Frontal cortex (tissue), 3 donors: ENCODE measurements at regions not wholly inside any gene's neighbourhood (a gene's known extent, or its start where the extent isn't known, plus 50 kb on each side); places are given as distances from the start of the nearest gene placed in this dataset.
"Not testable (repeated sequence)": the region's sequence is repeated elsewhere in the genome, so short reads cannot be mapped to it uniquely, and the experiment has no call there.

Experiments used
- DNase-seq, 2 donors: peaks; one replicate each; pipeline ENCODE4 v3.0.0; 2012; ENCODE audit warnings: low spot score in 2 of 2
- FAIRE-seq: peaks from 2 replicates; lab custom pipeline; 2012; peaks lifted over from hg19 to GRCh38; lab: Jason Lieb, UNC
- donor health status: control.
- donor health status: control.
- donor health status: control.

DNA sequence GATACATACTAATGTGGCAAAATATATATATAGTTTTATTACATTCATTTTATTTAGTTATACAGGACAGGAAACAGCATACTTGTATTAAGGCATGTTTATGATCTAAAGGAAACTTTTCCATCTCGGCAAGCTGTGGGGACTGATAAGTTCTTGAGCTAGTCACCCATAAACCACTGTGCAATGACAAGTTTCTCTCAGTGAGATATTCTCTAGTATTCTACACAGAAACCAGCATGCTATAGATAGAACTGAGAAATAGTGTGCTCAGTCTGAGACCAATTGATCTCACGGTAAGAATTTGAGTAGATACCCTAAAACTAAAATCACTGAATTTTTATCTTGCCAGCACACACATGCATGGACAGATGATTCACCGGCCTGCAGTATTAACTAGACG lies 717.6 kb upstream of the NOVA1 start:
- FAIRE-seq (no peak), DNase-seq (no peak)

DNA sequence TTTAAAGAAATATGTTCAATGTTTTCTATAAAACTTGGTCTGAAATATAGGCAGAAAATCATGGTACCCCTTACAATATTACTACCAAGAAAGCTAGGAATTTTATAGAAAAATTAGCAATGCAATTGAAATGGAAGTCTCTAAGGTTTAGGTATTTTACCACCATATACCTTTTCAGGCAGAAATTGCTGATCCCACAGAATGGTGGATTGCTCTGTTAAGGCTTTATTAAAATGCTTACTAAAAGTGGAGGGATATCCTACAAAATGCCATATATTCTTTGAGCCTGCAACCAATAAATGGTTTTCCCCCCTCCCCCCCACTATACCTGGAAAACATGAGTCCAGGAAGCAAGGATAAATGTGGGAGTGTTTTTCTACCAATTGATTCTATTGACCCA lies 718.1 kb upstream of the NOVA1 start:
- no peak for DNase-seq
- FAIRE-seq = no peak

DNA sequence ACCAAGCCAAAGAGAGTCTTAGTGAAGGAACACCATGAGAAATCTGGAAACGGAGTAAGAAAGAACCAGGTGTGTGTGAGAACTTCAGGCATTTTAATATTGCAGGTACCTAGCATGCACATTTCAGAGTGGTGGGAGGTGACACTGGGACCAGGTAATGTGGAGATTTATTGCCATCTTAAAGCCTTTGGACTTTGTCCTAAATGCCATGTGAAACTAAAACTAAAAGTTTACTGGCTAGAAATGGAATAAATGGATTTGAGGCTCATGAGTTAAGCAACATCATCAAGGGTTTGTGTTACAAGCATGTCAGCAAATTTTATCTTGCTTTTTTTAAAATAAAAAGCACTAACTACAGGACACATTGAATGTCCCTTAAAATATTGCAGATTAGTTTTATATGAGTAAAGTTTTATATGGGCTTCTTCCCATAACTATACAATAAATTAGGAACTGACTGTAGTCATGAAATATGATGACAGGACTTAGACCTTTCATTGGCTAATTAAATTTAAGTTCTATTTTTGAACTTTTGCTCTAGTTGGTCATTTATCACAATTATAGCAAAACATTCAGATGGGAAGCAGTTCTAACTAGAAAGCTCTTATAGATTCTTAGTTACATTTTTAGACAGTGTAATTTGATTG lies 721.1 kb upstream of the NOVA1 start:
- DNase-seq (no peak), FAIRE-seq (no peak)

DNA sequence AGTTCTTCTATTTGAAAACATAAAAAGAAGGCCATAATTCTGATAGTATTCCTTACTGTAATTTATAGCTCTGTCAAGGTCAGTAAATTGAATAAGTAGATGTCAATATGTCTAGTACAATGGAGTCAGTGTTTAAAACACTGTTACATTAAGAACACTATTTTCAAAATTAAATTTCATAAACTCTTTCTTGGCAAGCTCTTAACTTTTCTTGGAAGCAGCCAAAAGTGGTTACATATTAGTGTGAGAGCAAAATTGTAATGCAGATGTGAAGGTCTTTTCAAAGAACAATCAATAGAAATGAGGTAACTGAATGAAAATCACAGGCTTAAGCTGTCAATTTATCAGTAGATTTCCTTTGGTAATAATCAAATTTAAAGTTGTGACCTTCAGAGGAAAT lies 722.4 kb upstream of the NOVA1 start:
- FAIRE-seq = no peak
- no peak for DNase-seq

DNA sequence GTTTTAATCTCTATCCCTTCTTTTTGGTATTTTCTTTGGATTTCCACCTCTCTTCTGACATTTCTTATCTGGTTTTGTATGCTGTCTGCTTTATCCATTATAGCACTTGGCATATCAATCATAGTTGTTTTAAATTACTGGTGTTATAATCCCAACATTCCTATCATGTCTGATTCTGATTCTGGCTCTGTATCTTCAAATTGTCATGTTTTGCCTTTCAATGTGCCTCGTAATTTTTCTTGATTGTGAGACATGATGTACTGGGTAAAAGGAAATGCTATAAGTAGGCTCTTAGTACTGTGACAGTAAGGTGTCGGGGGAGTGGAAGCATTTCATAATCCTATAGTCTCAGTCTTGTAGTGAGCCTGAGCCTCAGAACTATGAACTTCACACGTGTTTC lies 729.3 kb upstream of the NOVA1 start:
- FAIRE-seq (no peak), DNase-seq (no peak)

DNA sequence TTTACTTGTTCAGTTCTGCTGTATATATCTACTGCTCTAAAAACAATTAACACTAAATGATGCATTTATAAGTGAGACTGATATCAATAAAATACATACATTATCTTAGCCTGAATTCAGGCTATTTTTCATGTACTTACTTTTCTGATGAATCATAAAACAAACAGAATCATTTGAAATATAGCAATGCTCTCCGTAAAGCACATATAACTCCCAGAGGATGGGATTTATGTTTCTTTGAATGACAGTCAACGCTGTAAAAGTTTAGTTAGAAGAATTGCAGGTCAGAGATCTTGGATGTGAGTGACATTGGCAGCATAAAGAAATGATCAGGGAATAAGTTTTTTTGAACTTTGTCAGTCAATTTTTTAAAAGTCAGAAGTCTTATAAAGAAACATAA lies 740.2 kb upstream of the NOVA1 start:
- no peak for FAIRE-seq

DNA sequence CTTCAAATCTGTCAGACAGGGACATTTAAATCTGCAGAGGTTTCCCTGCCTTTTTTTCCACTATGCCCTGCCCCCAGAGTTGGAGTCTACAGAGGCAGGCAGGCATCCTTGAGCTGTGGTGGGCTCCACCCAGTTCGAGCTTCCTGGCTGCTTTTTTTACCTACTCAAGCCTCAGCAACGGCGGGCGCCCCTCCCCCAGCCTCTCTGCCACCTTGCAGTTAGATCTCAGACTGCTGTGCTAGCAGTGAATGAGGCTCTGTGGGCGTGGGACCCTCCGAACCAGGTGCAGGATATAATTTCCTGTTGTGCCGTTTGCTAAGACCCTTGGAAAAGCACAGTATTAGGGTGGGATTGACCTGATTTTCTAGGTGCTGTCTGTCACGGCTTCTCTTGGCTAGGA lies 765.2 kb upstream of the NOVA1 start:
- FAIRE-seq, DNase-seq: not testable (repeated sequence)

More for the DNA sequence above, 740.2 kb upstream of the NOVA1 start:
- DNase-seq = no peak

DNA sequence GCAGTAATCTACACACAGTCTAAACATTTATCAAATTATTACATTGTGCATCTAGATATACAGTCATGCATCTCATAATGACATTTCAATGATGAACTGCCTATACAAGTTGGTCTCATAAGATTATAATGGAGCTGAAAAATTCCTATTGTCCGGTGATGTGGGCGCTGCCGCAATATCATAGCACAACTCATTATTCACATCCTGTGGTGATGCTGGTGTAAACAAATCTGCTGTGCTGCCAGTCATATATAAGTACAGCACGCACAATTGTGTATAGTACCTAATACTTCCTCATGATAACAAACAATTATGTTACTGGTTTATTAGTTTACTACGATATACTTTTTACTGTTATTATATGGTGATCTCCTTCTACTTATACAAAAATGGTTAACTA lies 768.8 kb upstream of the NOVA1 start:
- DNase-seq (no peak), FAIRE-seq (no peak)

DNA sequence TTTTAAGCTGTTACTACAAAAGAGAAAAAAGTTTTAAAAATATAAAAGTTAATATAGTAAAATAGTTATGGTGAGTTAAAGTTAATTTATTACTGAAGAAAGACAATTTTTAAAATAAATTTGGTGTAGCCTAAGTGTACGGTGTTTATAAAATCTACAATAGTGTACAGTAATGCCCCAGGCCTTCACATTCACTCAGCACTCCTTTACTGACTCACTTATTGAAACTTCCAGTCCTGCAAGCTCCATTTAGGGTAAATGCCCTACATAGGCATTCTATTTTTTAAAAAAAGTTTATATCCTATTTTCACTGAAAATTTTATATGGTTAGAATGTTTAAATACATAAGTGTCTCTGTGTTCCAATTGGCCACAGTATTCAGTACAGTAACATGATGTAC lies 769.5 kb upstream of the NOVA1 start:
- FAIRE-seq = peak; percentile 87
- no peak for DNase-seq

DNA sequence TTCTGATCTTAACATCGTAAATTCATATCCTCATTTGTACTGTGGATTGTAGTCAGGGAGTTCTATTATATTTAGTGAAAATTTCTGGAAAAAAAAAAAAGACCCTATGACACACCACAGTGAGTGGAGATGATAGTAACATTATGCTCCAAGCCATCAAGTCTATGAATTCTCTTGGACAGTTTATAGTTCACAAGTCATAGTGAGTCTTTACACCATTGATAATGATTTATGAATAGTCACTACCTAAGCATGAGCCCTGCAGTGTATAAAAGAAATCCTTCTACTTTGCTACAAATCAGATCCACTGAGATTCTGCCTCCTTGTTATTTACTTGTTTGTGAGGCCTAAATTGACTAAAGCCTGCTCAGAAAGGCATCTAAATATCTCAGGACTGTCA lies 772.2 kb upstream of the NOVA1 start:
- no peak for DNase-seq
- FAIRE-seq = no peak

DNA sequence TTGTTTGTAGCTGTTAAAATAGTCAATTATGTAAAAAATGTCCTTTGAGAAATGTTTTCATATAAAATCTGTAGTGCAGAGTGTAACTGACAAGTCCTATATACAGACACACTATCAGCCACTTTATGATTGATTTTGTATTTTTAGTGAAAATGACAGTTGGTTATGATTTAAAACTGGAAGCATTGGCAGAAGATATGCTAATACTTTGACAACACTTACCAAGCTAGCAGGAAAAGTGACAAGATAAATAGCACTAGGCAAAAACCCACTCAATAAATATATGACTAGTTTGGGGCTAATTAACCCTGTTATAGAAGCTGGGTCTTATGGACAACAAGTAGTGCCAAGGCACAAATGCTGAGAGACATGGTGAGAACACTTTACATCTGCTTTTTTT lies 772.9 kb upstream of the NOVA1 start:
- DNase-seq (no peak), FAIRE-seq (no peak)

DNA sequence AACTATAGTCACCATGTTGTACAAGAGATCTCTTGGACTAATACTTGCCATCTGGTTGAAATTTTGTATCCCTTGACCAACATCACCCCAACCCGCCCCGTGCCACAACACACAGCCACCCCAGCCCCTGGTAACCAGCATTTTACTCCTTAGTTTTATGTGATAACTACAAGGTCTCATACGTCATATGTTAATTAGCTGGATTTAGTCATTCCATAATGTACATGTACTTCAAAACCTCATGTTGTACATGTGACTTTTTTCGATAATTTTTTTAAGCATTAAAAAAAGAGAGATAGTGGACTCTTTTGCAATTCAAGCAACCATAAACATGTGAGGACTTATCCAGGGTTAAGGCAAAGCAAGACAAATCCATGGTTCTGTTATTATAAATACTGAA lies 773.4 kb upstream of the NOVA1 start:
- DNase-seq = no peak
- no peak for FAIRE-seq

DNA sequence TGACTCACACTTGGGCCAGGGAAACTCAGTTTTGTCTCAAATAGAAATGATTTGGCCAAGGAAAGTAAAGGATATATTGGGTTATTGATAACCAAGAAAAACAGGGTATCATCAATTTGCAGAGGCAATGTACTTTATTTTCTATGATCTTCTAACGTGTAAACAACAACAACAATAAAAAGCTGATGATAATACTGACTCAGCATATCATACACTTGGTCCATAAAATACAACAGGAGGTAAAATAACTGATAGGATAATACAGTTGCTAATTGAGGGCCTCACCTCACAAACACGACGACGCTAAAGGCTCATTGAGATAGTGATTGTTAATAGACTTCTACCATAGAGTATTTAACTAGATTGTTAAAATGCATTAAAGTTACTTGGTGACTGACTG lies 774.0 kb upstream of the NOVA1 start:
- FAIRE-seq = no peak
- no peak for DNase-seq

DNA sequence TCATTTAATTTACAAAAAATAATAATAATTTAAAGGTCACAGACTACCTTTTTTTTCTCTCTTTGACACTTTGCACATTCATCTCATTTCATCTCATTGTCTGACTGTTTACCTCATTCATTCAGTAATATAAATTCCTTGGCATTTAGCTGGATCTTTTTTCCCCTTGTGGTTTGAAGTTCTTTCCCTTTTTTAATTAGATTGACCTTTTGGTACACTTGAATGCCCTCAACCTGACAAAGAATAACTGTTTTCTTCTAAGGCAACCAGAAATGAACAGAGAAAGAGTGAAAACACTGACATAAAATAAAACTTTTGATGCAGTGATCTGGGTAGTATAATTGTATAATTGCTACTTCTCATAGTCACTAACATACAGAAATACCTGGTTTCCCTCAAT lies 774.9 kb upstream of the NOVA1 start:
- DNase-seq (no peak), FAIRE-seq (no peak)

DNA sequence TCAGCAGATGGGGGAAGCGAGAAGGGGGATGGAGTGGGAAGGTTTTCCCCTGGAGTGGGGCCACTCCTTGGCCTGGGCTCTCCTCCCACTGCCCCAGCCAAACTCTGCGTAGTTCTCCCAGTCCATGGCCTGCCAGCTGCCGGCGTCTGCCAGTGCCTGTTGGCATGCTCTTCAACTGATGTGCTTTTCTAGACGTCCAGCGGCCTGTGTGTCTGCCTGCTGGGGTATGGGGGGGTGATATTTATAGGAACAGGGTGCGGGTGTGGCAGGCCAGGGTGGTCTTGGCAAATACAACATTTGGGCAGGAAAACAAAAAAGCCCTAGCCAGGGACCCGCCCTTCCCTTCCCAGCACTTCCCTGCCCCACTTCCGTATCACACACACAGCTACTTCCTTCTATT lies 786.3 kb upstream of the NOVA1 start:
- no peak for FAIRE-seq
- DNase-seq = no peak

DNA sequence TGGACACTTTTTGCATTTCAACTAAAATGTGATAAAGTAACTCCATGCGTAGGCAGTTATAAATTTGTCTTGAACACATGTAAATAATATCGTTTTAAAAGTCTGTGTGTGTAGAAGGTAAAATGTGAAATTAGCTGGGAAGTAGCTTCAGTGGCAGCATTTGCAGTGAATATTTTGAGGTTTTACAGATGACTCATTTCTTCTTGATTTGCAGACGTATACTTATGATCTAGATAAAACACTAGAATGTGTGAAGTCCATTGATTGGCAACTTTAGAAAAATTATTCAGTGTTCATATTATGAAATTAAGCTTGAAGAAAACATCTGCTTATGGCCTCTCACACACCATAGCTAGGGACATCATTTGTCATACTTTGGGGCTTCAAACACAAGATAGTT lies 788.6 kb upstream of the NOVA1 start:
- no peak for FAIRE-seq

DNA sequence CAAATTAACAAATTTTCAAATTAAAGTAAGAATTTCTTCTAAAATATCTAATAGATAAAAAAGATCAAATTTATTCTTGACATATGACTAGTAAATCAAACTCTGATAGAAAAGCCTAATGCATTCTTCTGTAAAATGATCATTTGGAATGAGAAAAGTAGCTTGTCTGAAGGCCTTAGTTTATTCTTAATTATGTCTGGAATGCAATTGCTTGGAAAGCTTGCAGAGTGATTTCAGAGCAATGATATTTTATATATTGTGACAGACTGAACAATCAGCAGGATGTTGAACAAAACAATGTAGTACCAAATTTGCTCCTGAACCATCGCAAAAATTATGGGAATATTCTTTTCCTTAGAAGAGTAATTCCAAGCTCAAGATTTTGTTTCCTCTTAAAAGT lies 789.6 kb upstream of the NOVA1 start:
- FAIRE-seq (no peak), DNase-seq (no peak)

More for the DNA sequence above, 788.6 kb upstream of the NOVA1 start:
- no peak for DNase-seq

DNA sequence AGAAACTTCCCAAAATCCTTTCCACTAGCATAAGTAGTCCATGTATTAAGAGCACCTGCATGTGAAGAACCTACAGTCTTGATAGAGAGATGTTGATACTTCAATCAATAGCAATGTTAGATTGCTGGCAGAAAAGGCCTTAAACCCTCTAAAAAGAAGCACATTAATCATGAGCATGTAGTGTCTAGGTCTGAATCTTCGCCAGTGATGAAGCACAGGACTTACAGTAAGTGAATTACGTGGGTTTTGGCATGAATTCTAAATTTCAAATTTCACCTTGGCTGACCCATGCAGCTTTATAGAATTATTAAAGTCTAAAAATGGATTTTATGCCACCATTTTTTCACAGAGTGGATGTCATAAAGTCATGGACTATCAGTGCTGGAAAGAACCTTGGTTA lies 791.6 kb upstream of the NOVA1 start:
- FAIRE-seq = no peak
- no peak for DNase-seq

DNA sequence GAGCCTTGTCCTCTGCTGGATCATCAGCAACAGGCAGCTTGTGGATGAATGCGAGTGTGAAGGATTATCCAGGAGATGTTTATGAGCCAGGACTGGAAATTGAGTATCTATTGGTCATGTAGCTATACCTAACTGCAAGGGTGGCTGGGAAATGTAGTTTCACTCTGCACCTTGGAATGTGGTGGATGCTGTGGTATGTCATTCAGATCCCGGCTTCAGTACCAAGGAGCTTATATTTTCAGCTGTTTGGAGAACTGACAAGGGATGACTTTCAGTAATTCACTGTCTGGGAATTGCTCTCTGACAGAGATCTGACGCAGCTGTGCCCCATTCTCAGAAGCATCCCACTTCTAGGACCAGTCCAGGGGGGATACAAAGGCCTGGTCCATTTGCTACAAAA lies 792.3 kb upstream of the NOVA1 start:
- no peak for DNase-seq
- no peak for FAIRE-seq

DNA sequence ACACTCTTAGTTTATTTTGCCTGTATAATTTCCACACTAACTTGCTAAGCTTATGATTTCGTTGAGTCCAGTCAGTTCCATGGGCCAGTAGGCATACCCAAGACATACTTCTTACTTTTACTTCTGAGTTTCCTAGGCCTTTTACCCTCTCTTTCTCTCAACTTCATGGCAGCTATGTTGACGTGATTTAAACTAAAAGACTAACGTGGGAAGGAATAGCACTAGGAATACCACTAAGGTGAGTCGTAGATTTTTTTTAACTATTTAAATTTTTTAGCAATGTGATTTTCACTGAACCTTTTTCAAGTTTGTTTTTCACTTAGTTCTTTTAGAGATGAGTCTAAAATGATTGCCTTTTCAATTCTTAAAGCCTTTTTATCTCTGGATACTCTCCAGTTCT lies 793.5 kb upstream of the NOVA1 start:
- FAIRE-seq = no peak
- DNase-seq = no peak

DNA sequence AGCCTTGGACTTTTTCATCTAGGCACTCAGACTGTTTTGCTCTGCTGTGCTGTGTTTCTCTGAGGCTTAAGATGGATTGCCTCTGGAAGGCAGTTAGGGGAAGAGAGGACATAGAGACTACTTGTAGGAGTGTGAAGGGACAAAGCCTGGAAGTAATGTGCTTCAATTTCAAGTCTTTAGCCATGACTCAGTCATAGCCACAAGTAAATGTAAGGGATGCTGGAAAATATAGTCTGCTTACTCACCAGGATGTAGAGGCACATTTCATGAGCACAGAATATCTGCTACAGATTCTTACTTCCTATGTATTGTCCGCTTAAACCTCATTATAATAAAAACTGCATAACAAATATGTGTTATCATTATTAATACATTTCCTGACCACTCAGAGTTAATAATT lies 794.3 kb upstream of the NOVA1 start:
- no peak for FAIRE-seq

DNA sequence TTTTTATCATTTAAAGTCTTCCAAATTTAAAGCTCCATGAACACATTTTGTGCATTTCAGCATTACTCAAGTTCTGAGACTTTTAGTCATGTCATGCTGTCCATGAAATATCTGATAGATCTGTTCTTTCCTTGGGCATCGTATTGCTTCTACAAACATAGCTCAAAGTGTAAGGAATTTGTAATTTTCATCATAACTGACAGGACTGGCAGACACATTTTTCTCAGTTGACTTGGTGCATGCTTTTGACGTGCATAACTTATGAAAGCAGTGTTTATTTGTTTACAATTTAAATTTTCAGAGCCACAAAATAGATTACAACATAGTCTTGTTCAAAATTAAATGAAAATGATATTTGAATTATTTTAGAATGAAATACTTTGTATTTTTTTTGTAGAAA lies 812.1 kb upstream of the NOVA1 start:
- no peak for DNase-seq
- no peak for FAIRE-seq

More for the DNA sequence above, 794.3 kb upstream of the NOVA1 start:
- no peak for DNase-seq

DNA sequence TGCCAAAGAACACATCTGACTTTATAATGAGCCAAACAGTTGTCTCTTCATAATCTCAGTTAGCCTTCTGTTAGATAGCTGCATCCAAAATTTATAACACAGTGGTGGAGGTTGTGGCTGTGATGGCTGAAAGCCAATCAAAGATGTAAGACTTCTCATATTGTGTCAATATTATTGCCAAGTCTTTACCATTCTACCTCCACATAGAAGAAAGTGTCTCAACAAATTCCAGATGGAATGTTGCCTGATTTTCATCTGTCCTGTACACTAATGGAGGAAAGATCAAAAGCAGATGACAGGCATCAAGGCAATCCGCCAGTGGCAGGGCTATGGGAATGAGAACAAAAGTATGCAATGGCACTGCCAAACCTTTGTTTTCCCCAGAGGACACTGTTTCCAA lies 813.1 kb upstream of the NOVA1 start:
- FAIRE-seq = no peak
- DNase-seq = no peak
